ENCODE measurements at regions not wholly inside any gene's neighbourhood (a gene's known extent, or its start where the extent isn't known, plus 50 kb on each side); places are given as distances from the start of the nearest gene placed in this dataset.

- TF ChIP-seq SUZ12 (IDR thresholded peaks at IDR 0.05; ENCODE audit: extremely low read depth, insufficient read depth, insufficient read length) (no peak), ZNF274 (IDR thresholded peaks at IDR 0.05; ENCODE audit: low read depth, low read length) (no peak)
Observed at GRCh38 chr7:26060733-26061677, 91.0 kb upstream of the NFE2L3 start.

Measured in NT2/D1 (cell line).